Upper lobe of left lung (tissue), 4 donors: ENCODE measurements at regions not wholly inside any gene's neighbourhood (a gene's known extent, or its start where the extent isn't known, plus 50 kb on each side); places are given as distances from the start of the nearest gene placed in this dataset.

Experiments used
- CTCF ChIP-seq, 6 experiments: fragments of 450-650 bp in 4 of 6; fragments of 200-600 bp in 2 of 6; sonication (generic) in 2 of 6; IDR thresholded peaks; one replicate each; pipeline ENCODE4 v1.5.1; 2016 to 2019; ENCODE audit warnings: antibody characterized with exemption in 6 of 6
- EP300 ChIP-seq, 4 donors: sonication (generic); formaldehyde crosslinking; IDR thresholded peaks; one replicate each; pipeline ENCODE4 v1.5.1; 2017; ENCODE audit warnings: antibody characterized with exemption in 4 of 4, control low read depth in 2 of 4
- POLR2A ChIP-seq, 4 donors: fragments of 450-650 bp; IDR thresholded peaks; one replicate each; pipeline ENCODE4 v1.5.1; 2016 to 2017; ENCODE audit warnings: antibody characterized with exemption in 4 of 4, mild to moderate bottlenecking in 2 of 4
- POLR2AphosphoS5 ChIP-seq, 2 donors: sonication (generic); formaldehyde crosslinking; IDR thresholded peaks; one replicate each; pipeline ENCODE4 v1.5.1; 2017; ENCODE audit warnings: antibody characterized with exemption in 2 of 2

- no peak for TF ChIP-seq POLR2A (IDR thresholded peaks at IDR 0.05)
- TF ChIP-seq POLR2AphosphoS5 (IDR thresholded peaks at IDR 0.05) = no peak
- no peak for TF ChIP-seq CTCF (IDR thresholded peaks at IDR 0.05)
- no peak for TF ChIP-seq EP300 (IDR thresholded peaks at IDR 0.05)
Observed at GRCh38 chr15:98442901-98443300, 205.4 kb upstream of the IGF1R start.
